NCI-H1436 treated with DMSO at 0.1 percent for 48 hours (cell line): ENCODE measurements at regions not wholly inside any gene's neighbourhood (a gene's known extent, or its start where the extent isn't known, plus 50 kb on each side); places are given as distances from the start of the nearest gene placed in this dataset.

Source experiments
- DNase-seq: peaks from one replicate; lab custom pipeline; 2025; lab: John Stamatoyannopoulos, UW

DNA sequence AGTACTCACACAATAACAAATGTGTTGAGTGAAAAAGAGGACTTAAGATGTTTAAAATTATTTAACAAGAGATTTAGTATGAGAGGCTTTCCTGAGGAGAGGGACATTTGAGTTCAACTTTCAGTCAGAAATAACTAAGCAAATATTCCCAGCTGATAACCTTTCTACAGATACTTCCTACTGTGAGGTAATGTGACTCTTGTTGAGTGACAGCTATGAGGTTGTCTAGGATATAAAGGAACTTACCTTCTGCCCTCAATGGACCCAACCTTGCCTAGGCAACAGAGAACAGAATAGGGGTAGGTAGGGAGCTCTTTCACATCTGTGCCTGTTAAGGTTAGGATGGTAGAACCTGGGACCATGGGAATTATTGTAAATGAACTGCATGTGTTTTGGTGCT lies 54.7 kb downstream of the GLUD2 start:
- no peak for DNase-seq

DNA sequence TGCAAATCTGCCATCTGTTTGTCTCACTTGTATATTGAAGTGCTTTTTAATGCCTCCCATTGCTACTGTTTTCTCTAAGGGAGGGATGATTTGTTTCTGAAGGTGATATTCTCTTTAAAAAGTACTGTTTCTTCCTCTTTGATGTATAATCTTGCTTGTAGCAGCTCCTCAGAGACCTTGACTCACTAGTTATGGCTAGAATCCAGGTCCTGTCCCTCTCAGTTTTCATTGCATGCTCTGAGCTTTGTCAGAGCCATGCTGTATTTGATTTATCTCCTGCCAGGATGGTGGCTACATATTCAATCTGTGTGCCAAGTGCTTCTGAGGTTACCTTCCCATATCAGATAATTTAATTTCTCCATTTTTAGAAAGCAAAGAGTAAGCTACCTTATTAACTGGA lies 56.0 kb downstream of the GLUD2 start:
- no peak for DNase-seq

- no peak for DNase-seq
Measured at GRCh38 chrX:121106484-121107235, 59.2 kb downstream of the GLUD2 start.

DNA sequence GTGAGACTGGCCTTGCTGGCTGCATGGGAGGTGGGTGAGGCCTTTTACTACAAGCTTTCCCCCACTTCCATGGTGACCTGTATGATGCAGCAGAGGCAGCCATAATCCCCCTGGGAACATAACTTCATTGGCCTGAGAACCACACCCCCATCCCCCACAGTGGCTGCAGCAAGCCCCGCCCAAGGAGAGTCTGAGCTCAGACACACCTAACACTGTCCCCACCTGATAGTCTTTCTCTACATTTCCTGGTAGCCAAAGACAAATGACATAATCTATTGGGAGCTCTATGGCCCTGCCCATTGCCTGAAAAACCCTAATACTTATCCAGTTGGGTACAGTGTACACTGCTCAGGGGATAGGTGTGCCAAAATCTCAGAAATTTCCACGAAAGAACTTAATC lies 62.6 kb downstream of the GLUD2 start:
- no peak for DNase-seq

DNA sequence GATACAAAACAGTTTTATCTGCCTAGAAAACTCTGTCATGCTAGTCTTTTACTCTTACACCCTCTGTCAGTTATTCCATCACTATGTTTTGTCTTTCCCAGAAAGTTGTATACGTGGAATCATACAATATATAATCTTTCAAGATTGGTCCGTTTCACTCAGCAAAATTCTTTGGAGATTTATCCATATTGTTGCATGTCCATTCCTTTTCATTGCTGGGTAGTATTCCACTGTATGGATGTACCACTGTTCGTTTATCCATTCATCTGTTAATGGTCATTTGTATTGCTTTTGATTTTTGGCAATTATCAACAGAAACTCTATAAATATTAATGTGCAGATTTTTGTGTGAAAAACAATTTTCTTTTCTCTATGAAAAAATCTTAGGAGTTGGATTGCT lies 63.1 kb downstream of the GLUD2 start:
- no peak for DNase-seq

DNA sequence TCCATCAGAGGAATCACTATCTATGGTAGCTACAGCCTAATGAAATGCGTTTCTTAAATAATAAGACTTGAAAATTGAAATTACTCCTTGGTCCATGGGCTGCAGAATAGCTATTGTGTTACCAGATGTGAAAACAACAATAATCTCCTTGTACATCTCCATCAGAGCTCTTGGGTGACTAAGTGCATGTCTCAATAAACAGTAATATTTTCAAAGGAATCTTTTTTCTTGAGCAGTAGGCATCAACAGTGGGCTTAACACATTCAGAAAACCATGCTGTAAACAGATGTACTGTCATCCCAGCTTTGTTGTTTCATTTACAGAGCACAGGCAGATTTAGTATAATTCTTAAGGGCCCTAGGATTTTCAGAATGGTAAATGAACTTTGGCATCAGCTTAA lies 67.3 kb downstream of the GLUD2 start:
- no peak for DNase-seq

GRCh38 chrX:121120690-121121605 lies 73.5 kb downstream of the GLUD2 start:
- DNase-seq, result no peak

DNA sequence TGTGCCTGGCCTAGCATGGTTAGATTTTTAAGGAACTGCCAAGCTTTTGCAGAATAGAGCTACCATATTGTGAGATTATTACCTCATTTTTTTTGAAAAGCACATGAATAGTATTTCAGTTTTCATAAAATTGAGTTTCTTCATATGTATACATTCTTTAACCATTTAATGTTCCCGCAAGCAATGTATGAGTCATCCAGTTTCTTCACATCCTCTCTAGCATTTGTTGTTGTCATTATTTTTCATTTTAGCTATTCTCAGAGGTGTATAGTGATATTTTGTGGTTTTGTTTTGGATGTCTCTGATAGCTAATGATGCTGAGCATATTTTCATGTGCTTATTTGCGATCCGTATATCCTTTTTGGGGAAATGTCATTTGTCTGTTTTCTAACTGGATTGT lies 74.9 kb downstream of the GLUD2 start:
- DNase-seq, result no peak

DNA sequence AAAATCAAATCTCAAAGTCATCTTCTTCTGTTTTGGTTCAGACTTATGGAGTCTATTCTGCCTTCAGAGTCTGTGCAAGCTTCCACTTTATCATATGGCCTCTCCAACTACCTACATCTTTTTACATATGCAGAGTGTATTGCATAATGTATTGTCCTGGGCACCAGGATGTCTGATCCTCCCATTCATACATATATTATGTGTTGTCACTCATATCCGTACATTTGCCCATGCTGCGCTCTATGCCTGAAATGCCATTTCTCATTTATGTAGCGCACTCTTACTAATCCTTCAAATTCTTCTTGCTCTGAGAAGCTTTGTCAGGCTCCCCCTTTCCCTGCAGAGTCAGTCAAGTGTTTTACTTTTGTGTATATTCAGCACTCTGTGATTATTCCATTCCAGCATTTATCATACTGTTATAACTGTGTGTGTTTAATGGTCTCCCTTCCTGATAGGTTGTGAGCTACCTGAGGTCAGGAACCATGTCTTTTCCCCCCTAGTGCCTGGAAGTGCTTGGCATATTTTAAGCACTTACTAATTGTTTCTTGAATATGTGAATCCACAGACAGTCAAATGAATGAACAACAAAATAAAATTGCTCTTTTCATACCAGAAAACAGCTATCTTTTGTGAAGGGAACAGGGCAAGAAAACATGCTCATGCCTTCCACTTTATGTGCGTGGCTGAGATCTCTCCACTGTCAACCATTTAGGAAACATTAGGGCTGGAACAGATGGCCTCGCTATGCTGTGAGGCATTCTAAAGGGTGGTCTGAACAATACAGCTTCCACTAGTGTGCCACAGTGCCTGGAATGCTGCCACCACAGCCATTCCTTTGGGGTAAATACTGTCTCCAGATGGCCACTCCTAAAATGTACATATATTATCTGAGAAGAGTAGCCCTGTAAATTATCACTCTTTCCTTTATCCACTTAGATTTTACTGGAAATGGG lies 81.8 kb downstream of the GLUD2 start:
- no peak for DNase-seq

- no peak for DNase-seq
Measured at GRCh38 chrX:121132675-121133074, 85.3 kb downstream of the GLUD2 start.

GRCh38 chrX:121135488-121136207 lies 88.2 kb downstream of the GLUD2 start:
- no peak for DNase-seq

- no peak for DNase-seq
Measured at GRCh38 chrX:121146059-121146628, 98.7 kb downstream of the GLUD2 start.

GRCh38 chrX:121150217-121150616 lies 102.8 kb downstream of the GLUD2 start:
- DNase-seq, result no peak

- no peak for DNase-seq
Measured at GRCh38 chrX:121151293-121151692, 103.9 kb downstream of the GLUD2 start.

GRCh38 chrX:121154858-121155404 lies 107.5 kb downstream of the GLUD2 start:
- DNase-seq, result no peak

DNA sequence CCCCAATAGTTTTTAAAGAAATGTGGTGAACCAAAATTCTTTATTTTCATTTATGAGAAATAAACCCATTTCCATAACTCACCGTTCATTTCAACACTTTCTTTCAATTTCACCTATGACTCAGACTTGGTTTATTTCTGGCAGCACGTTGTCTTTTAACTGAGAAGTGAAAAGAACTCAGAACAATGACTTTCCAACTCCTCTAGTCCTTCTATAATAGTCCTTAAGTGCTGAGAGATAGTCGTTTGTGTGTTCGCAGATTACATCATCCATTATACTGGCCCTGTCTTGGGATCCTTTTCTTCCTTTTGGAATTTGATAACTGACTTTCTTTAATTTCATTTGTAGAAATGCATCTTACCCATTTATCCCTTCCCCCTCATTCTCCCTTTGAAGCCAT lies 113.6 kb downstream of the GLUD2 start:
- DNase-seq, result no peak

DNA sequence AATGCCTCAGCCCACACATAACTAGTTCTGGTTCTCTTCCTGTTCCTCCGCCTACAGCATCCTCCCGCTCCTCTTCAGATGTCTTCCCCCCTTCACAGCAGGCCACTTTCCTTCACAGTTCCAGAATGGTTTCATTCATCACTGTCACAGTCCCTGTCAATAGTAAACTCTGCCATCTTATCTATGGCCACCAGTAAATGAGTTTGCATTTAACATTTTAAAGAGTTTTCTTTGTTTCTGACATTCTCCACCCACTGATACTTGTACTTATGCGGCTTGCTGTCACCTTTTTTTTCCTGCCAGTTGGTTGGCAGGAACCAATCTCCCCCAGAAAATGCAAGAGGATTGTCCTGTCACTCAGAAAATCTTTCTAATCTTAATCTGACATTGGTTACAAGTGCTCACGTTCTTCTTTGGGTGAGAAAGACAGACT lies 114.1 kb downstream of the GLUD2 start:
- no peak for DNase-seq

DNA sequence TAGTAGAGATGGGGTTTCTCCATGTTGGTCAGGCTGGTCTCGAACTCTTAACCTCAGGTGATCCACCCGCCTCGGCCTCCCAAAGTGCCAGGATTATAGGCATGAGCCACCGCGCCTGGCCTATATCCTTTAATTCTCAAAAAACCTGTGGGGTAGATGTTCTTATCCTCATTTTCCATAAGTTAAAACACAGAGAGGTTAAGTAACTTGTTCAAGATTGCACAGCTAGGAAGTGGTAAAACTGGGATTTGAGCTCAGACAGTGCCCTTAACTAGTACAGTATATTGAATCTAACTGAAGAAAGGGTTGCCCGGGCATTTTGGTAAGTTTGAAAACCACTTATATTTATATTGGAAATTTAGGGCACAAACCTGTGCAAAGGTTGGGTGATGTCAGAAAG lies 116.0 kb downstream of the GLUD2 start:
- no peak for DNase-seq

DNA sequence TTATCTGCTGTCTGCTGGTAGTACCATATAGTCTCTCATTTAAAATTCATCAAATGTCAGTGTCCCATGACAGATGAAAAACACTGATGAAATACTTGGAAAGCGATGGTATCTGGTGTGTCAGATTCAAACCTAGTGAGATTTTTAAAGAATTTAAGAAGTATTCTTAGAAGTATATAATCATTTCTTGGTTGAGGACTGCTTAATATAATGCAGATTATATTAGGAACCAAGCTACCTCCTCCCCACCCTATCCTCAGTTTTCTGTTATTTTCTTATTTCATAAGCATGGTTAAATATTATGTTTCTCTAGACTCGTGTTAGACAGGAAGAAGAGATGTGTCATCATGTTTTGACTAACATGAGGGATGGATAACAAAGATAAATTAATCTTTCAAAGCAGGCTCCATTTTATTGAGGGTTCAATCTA lies 118.5 kb downstream of the GLUD2 start:
- DNase-seq, result no peak

GRCh38 chrX:121169099-121170035 lies 122.0 kb downstream of the GLUD2 start:
- no peak for DNase-seq
